HCT116 (cell line): ENCODE measurements at regions not wholly inside any gene's neighbourhood (a gene's known extent, or its start where the extent isn't known, plus 50 kb on each side); places are given as distances from the start of the nearest gene placed in this dataset.

ENCODE experiments used
- ATAC-seq: fragments of 200-7000 bp; cut with Tn5 transposase; 2 replicates; pipeline ENCODE4 v1.9.1; 2020; ENCODE audit warnings: mild to moderate bottlenecking, moderate library complexity
- BruUV-seq: library from RNA; stranded (reverse); fragments of 400-500 nt; replicated peaks from 2 replicates; lab custom pipeline; 2021; lab: Mats Ljungman, UMichigan
- CTCF ChIA-PET: fragments of 300-600 bp; sonication (Branson Sonifier 250); formaldehyde crosslinking; loops from one replicate; lab custom pipeline; 2021; ENCODE audit warnings: antibody characterized with exemption; lab: Charles Lee
- POLR2A ChIA-PET: fragments of 300-600, 350-600 bp; sonication (Branson Sonifier 250); formaldehyde crosslinking; loops from one replicate; lab custom pipeline; 2021; ENCODE audit warnings: antibody characterized with exemption; lab: Charles Lee
- RAD21 ChIA-PET, 2 experiments: fragments of 300-600 bp; sonication (Branson Sonifier 250); formaldehyde crosslinking; loops; one replicate each; lab custom pipeline; 2023; ENCODE audit warnings: low total read pairs in 2 of 2; ENCODE audit not compliant: uncharacterized antibody in 2 of 2, unreplicated experiment in 2 of 2, low non-redundant PET in 1 of 2; lab: Charles Lee
- DNase-seq: peaks from one replicate; pipeline ENCODE4 v3.0.0-alpha.2; 2010; ENCODE audit warnings: low read depth, low spot score
- H2AFZ ChIP-seq: fragments of 200-600 bp; shearing (Covaris generic), sonication (generic); 2 replicates; pipeline ENCODE4 v1.6.1; 2017; ENCODE audit warnings: low read depth, mixed run types, mixed read lengths, antibody characterized with exemption, low read length; ENCODE audit not compliant: poor library complexity, severe bottlenecking
- H3K27ac ChIP-seq: 2 replicates; pipeline ENCODE4 v1.5.1; 2012; ENCODE audit warnings: low read depth, low read length
- H3K27me3 ChIP-seq: fragments of 200-600 bp; sonication (generic); 2 replicates; pipeline ENCODE4 v1.6.1; 2016; ENCODE audit warnings: mixed run types, low read length, mixed read lengths; ENCODE audit not compliant: insufficient read depth
- H3K36me3 ChIP-seq, 2 experiments: fragments of 200-500 bp in 1 of 2; fragments of 200-600 bp in 1 of 2; sonication (Bioruptor generic) in 1 of 2; sonication (generic) in 1 of 2; 2 replicates each; pipeline versions ENCODE4 v1.5.1 to v1.6.1; 2014 to 2016; ENCODE audit warnings: low read length in 2 of 2, inconsistent platforms in 1 of 2, mixed read lengths in 1 of 2, mixed run types in 1 of 2; ENCODE audit not compliant: insufficient read depth in 2 of 2, control insufficient read depth in 1 of 2
- H3K4me1 ChIP-seq, 2 experiments: fragments of 200-600 bp in 1 of 2; sonication (generic) in 1 of 2; 2 replicates each; pipeline versions ENCODE4 v1.5.1 to v1.6.1; 2012 to 2017; ENCODE audit warnings: low read length in 2 of 2, inconsistent platforms in 1 of 2, mild to moderate bottlenecking in 1 of 2, mixed read lengths in 1 of 2, mixed run types in 1 of 2, moderate library complexity in 1 of 2; ENCODE audit not compliant: insufficient read depth in 2 of 2, control insufficient read depth in 1 of 2
- H3K4me2 ChIP-seq: fragments of 200-600 bp; sonication (generic); 2 replicates; pipeline ENCODE4 v1.6.1; 2017; ENCODE audit warnings: mixed run types, low read length, mixed read lengths
- H3K4me3 ChIP-seq, 2 experiments: fragments of 200-600 bp in 1 of 2; sonication (generic) in 1 of 2; replicated peaks in 1 of 2; 2 replicates each; pipeline ENCODE4 v1.5.1; 2011 to 2016; ENCODE audit warnings: low read length in 2 of 2, control low read depth in 1 of 2, low read depth in 1 of 2, mild to moderate bottlenecking in 1 of 2, mixed read lengths in 1 of 2, mixed run types in 1 of 2
- H3K79me2 ChIP-seq: fragments of 200-600 bp; sonication (generic); 2 replicates; pipeline ENCODE4 v1.6.1; 2017; ENCODE audit warnings: mild to moderate bottlenecking, mixed run types, low read length, moderate library complexity, mixed read lengths; ENCODE audit not compliant: insufficient read depth
- H3K9ac ChIP-seq: fragments of 200-600 bp; sonication (generic); 2 replicates; pipeline ENCODE4 v1.6.1; 2016; ENCODE audit warnings: low read length, mixed read lengths
- H3K9me2 ChIP-seq: fragments of 200-600 bp; sonication (generic), shearing (Covaris generic); 2 replicates; pipeline ENCODE4 v1.6.1; 2017; ENCODE audit warnings: mixed run types, mild to moderate bottlenecking, moderate library complexity; ENCODE audit not compliant: insufficient read depth
- H3K9me3 ChIP-seq, 2 experiments: fragments of 200-500 bp in 1 of 2; fragments of 200-600 bp in 1 of 2; sonication (Bioruptor generic) in 1 of 2; sonication (generic) in 1 of 2; 2 replicates each; pipeline ENCODE4 v1.6.1; 2014 to 2017; ENCODE audit warnings: low read length in 2 of 2, mixed read lengths in 2 of 2, inconsistent platforms in 1 of 2, low read depth in 1 of 2, mild to moderate bottlenecking in 1 of 2, mixed run types in 1 of 2, moderate library complexity in 1 of 2; ENCODE audit not compliant: control insufficient read depth in 1 of 2, insufficient read depth in 1 of 2
- H4K20me1 ChIP-seq: fragments of 200-600 bp; sonication (generic), shearing (Covaris generic); 2 replicates; pipeline ENCODE4 v1.6.1; 2017; ENCODE audit warnings: mixed run types, mild to moderate bottlenecking, moderate library complexity; ENCODE audit not compliant: insufficient read depth
- ATF3 ChIP-seq: IDR thresholded peaks from 2 replicates; pipeline ENCODE4 v1.6.1; 2012
- CBX3 ChIP-seq: IDR thresholded peaks from 2 replicates; pipeline ENCODE4 v1.6.1; 2012; ENCODE audit warnings: low read depth
- CEBPB ChIP-seq: IDR thresholded peaks from 2 replicates; pipeline ENCODE4 v1.6.1; 2012; ENCODE audit warnings: low read depth
- CTCF ChIP-seq, 3 experiments: fragments of 200-600 bp in 1 of 3; sonication (generic) in 1 of 3; IDR thresholded peaks in 2 of 3; conservative IDR thresholded peaks in 1 of 3; 2 replicates each; pipeline ENCODE4 v1.5.1; 2012 to 2017; ENCODE audit warnings: low read depth in 2 of 3, low read length in 2 of 3, antibody characterized with exemption in 1 of 3, borderline replicate concordance in 1 of 3, control low read depth in 1 of 3, mild to moderate bottlenecking in 1 of 3, mixed read lengths in 1 of 3, mixed run types in 1 of 3, moderate library complexity in 1 of 3; ENCODE audit not compliant: insufficient read depth in 1 of 3
- EGR1 ChIP-seq: IDR thresholded peaks from 2 replicates; pipeline ENCODE4 v1.6.1; 2012; ENCODE audit warnings: low read depth
- EZH2 ChIP-seq: fragments of 200-600 bp; sonication (generic); IDR thresholded peaks from 2 replicates; pipeline ENCODE4 v1.6.1; 2017; ENCODE audit warnings: antibody characterized with exemption, mixed run types
- EZH2phosphoT487 ChIP-seq: fragments of 200-600 bp; IDR thresholded peaks from 2 replicates; pipeline ENCODE4 v1.6.1; 2018; ENCODE audit warnings: antibody characterized with exemption, borderline replicate concordance
- FOSL1 ChIP-seq: IDR thresholded peaks from 2 replicates; pipeline ENCODE4 v1.6.1; 2012; ENCODE audit warnings: low read depth
- JUND ChIP-seq: IDR thresholded peaks from 2 replicates; pipeline ENCODE4 v1.6.1; 2012
- POLR2AphosphoS5 ChIP-seq: IDR thresholded peaks from 2 replicates; pipeline ENCODE4 v1.6.1; 2011; ENCODE audit warnings: mild to moderate bottlenecking, low read depth, low read length, moderate library complexity
- REST ChIP-seq: IDR thresholded peaks from 2 replicates; pipeline ENCODE4 v1.6.1; 2012; ENCODE audit warnings: low read depth
- SIN3A ChIP-seq: IDR thresholded peaks from 2 replicates; pipeline ENCODE4 v1.6.1; 2012; ENCODE audit warnings: low read depth
- TCF7L2 ChIP-seq: IDR thresholded peaks from 2 replicates; pipeline ENCODE4 v1.7.0; 2011; ENCODE audit warnings: borderline replicate concordance, inconsistent platforms; ENCODE audit not compliant: insufficient read depth, insufficient read length; ENCODE audit errors: extremely low read depth
- YY1 ChIP-seq: IDR thresholded peaks from 2 replicates; pipeline ENCODE4 v1.6.1; 2011; ENCODE audit warnings: low read length, low read depth, moderate library complexity, mild to moderate bottlenecking; ENCODE audit not compliant: insufficient replicate concordance; ENCODE audit errors: extremely low read depth
- intact Hi-C: fragments of 100-400 bp; cut with micrococcal nuclease; formaldehyde crosslinking; loops from 2 replicates; pipeline ENCODE4 v1.10.0; 2022

GRCh38 chr1:81437649-81438048 is 363.1 kb upstream of the ADGRL2 start:
- RAD21 ChIA-PET = no interaction called here
- intact Hi-C loops = no loop called here
- Histone ChIP-seq H3K9me3 (no peaks in the 10 kb centered on the region; a peak in 1 of 4 replicates), H3K36me3 (no peaks in the 10 kb centered on the region), H3K27me3 (no peaks in the 10 kb centered on the region), H3K9ac (no peak overlapping the region), H2AFZ (no peak overlapping the region), H3K4me3 (no peak overlapping the region), H3K4me1 (no peaks in the 10 kb centered on the region), H3K9me2 (no peaks in the 10 kb centered on the region), H4K20me1 (no peaks in the 10 kb centered on the region), H3K27ac (no peak overlapping the region), H3K79me2 (no peaks in the 10 kb centered on the region), H3K4me2 (no peak overlapping the region)
- CTCF ChIA-PET = no interaction called here
- no peak for ATAC-seq
- no peak for DNase-seq
- TF ChIP-seq CBX3 (no peak), EZH2 (no peak), SIN3A (no peak), FOSL1 (no peak), REST (no peak), CEBPB (no peak)
- BruUV-seq = no TSS peak
- POLR2A ChIA-PET = no interaction called here

GRCh38 chr1:81437213-81437612 is 363.5 kb upstream of the ADGRL2 start:
- ChIA-PET CTCF (no interaction called here), POLR2A (no interaction called here), RAD21 (no interaction called here)
- Histone ChIP-seq H3K4me2 (no peak overlapping the region), H3K36me3 (no peaks in the 10 kb centered on the region), H3K4me3 (no peak overlapping the region), H3K4me1 (no peaks in the 10 kb centered on the region), H3K9me3 (no peaks in the 10 kb centered on the region; a peak in 1 of 4 replicates), H3K9ac (no peak overlapping the region), H3K27me3 (no peaks in the 10 kb centered on the region), H2AFZ (no peak overlapping the region), H3K27ac (no peak overlapping the region), H3K79me2 (no peaks in the 10 kb centered on the region), H3K9me2 (no peaks in the 10 kb centered on the region), H4K20me1 (no peaks in the 10 kb centered on the region)
- intact Hi-C loops = no loop called here
- no TSS peak for BruUV-seq
- ATAC-seq (no peak), DNase-seq (no peak)
- TF ChIP-seq ATF3 (no peak), EGR1 (no peak), CBX3 (no peak), EZH2phosphoT487 (no peak), SIN3A (no peak), POLR2AphosphoS5 (no peak), EZH2 (no peak), TCF7L2 (no peak), CTCF (IDR thresholded peaks at IDR 0.05 in 2 of 3, conservative IDR thresholded peaks at IDR 0.05 in 1 of 3; ENCODE audit: borderline replicate concordance in 1 of 3, insufficient read depth in 1 of 3, low read depth in 2 of 3, low read length in 2 of 3) (no peak), JUND (no peak), YY1 (no peak)
